Bronchial epithelial cell (primary cell): ENCODE measurements at regions not wholly inside any gene's neighbourhood (a gene's known extent, or its start where the extent isn't known, plus 50 kb on each side); places are given as distances from the start of the nearest gene placed in this dataset.

Experiments used
- DNase-seq: peaks from one replicate; pipeline ENCODE4 v3.0.0-alpha.2; 2010; ENCODE audit warnings: low read depth
- FAIRE-seq: peaks from 2 replicates; lab custom pipeline; 2011; peaks lifted over from hg19 to GRCh38; lab: Jason Lieb, UNC
- H3K27me3 ChIP-seq: 2 replicates; pipeline ENCODE4 v1.5.1; 2011; ENCODE audit warnings: low read length; ENCODE audit not compliant: control insufficient read depth, insufficient read depth
- H3K36me3 ChIP-seq: 2 replicates; pipeline ENCODE4 v1.5.1; 2011; ENCODE audit warnings: low read length; ENCODE audit not compliant: control insufficient read depth, insufficient read depth
- H3K4me3 ChIP-seq: 2 replicates; pipeline ENCODE4 v1.5.1; 2011; ENCODE audit warnings: mild to moderate bottlenecking, low read depth, low read length, control low read depth
- TF ChIP-seq, protein P1 (sequence below): IDR thresholded peaks from 2 replicates; pipeline ENCODE4 v1.5.1; 2011; ENCODE audit warnings: mild to moderate bottlenecking, moderate library complexity, low read length, control low read depth, inconsistent platforms; ENCODE audit not compliant: insufficient read depth, severe bottlenecking

DNA sequence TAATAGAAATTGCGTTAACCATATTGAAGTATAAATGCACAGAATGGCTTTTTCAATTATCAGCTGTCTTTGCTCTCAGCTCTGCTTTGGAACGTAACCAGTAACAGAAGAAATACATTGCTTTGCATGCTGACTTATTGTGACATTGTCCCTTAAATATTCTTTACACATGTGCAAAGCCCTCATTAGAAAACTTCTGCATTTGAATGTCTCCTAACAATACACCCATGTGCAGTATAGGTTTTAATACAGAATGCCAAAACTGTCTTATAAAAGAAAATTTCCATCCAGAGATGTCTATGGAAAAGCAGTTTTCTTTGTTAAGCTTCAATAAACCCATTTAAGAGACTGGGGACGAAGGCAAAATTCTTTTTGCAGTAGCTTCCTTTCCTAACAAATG, 560.3 kb upstream of the CHORDC1 start:
- Histone ChIP-seq H3K27me3 (no peaks in the 10 kb centered on the region), H3K4me3 (no peak overlapping the region), H3K36me3 (no peaks in the 10 kb centered on the region)
- FAIRE-seq (no peak), DNase-seq (no peak)
- TF ChIP-seq, protein P1, sequence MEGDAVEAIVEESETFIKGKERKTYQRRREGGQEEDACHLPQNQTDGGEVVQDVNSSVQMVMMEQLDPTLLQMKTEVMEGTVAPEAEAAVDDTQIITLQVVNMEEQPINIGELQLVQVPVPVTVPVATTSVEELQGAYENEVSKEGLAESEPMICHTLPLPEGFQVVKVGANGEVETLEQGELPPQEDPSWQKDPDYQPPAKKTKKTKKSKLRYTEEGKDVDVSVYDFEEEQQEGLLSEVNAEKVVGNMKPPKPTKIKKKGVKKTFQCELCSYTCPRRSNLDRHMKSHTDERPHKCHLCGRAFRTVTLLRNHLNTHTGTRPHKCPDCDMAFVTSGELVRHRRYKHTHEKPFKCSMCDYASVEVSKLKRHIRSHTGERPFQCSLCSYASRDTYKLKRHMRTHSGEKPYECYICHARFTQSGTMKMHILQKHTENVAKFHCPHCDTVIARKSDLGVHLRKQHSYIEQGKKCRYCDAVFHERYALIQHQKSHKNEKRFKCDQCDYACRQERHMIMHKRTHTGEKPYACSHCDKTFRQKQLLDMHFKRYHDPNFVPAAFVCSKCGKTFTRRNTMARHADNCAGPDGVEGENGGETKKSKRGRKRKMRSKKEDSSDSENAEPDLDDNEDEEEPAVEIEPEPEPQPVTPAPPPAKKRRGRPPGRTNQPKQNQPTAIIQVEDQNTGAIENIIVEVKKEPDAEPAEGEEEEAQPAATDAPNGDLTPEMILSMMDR = no peak

DNA sequence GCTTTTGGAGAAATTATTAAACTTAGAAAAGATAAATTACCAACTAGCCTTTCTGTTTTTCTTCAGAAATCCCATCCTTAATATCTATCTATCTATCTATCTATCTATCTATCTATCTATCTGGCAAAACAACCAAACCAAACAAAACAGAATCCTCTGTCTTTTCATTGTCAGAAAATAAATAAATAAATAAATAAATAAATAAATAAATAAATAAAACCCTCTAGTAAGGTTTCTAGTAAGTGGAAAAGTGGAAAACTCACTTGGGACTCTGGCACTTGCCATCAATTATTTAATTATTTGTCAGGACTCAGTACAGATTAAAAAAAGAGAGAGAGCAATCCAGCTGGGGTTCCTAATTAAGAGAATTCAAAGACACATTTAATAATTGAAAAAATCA, 556.2 kb upstream of the CHORDC1 start:
- FAIRE-seq (no peak), DNase-seq (no peak)
- H3K4me3 ChIP-seq = no peak overlapping the region
- H3K36me3 ChIP-seq = no peaks in the 10 kb centered on the region
- TF ChIP-seq, protein P1 = no peak
- no peaks in the 10 kb centered on the region for H3K27me3 ChIP-seq

DNA sequence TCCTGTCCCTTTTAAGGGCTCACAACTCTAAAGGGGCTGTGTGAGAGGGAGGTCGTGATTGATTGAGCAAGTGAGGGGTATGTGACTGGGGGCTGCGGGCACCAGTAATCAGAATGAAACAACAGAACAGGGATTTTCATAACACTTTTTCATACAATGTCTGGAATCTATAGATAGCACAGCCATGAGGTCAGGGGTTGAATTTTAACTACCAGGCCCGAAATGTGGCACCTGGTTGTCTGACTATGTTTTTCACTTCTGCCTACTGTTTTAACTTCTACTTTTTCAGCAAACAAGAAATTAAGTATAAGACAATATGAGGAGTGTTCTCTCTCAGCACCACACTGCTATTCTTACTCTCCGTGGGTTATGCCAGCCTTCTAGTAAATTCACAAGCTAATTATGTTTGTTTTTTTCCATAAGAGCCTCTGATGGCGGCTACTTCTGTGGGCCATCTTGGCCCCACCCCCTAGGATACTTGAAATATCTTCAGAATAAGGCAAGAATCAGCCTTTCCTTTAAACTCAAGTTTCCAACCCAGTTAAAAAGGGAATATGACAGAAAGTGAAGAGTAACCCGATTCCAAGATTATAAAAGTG, 552.8 kb upstream of the CHORDC1 start:
- Histone ChIP-seq H3K27me3 (no peaks in the 10 kb centered on the region), H3K4me3 (no peak overlapping the region), H3K36me3 (no peaks in the 10 kb centered on the region)
- FAIRE-seq = no peak
- DNase-seq = no peak
- TF ChIP-seq, protein P1 = no peak

DNA sequence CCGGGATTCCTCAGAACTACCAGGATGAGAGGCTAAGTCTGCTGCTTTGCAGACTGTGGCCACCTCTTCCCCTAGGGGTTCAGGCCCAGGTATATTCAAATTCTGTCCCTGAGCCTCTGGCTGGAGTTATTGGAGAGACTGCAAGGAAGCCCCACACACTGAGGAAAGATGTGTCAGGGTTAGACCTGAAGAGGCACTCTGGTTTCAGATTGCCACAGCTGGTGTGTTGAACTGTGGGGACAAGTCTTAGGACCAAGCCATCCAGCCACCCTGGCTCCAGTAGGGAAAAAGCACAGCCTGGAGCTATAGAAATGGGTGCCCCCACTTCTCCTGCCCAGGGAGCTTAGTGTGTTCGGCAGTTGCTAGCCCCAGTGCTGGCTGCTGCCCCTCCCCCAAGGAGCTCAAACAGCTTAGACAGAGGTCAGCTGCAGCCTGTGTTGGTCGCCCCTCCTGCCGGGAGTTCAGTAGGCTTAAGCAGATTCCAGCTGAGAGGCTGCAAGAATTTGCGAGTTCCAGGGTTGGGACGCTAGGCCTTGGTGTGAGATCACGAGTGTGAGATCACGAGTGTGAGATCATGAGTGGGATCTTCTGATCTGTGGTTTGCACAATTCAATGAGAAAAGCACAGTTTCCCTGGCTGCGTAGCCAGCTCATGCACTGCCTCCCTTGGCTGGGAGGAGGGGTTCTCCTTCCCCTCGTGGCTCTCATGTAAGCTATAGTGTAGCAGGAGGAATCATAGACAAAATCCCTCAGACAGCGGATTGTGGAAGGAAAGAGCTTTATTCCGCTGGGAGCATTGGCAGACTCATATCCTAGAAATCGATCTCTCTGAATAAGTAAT, 552.1 kb upstream of the CHORDC1 start:
- Histone ChIP-seq H3K36me3 (no peaks in the 10 kb centered on the region), H3K4me3 (no peak overlapping the region), H3K27me3 (no peaks in the 10 kb centered on the region)
- FAIRE-seq = no peak
- TF ChIP-seq, protein P1 = no peak
- no peak for DNase-seq

DNA sequence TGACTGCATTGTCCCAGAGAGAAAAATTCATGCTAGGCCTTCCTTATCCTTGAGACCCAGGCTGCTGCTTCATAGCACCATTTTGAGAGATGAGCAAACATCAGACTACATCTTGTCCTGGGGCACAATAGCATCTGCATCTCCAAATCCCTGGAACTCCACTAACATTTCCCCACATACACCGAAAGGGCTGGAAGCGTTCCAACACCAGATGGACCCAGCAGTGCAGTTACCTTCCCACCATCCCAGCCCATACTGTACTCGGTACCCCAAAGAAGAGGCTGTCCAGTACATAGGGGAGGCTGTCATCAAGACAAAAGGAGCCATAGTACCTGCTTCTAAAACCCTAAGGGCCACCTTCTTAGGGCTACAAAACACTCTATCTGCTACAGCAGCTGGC, 547.2 kb upstream of the CHORDC1 start:
- no peak overlapping the region for H3K4me3 ChIP-seq
- no peak for DNase-seq
- FAIRE-seq = peak; percentile 36
- TF ChIP-seq, protein P1 = no peak
- no peaks in the 10 kb centered on the region for H3K36me3 ChIP-seq
- H3K27me3 ChIP-seq = no peaks in the 10 kb centered on the region
